ENCODE measurements at regions not wholly inside any gene's neighbourhood (a gene's known extent, or its start where the extent isn't known, plus 50 kb on each side); places are given as distances from the start of the nearest gene placed in this dataset.
"Not testable (repeated sequence)": the region's sequence is repeated elsewhere in the genome, so short reads cannot be mapped to it uniquely, and the experiment has no call there.

DNA sequence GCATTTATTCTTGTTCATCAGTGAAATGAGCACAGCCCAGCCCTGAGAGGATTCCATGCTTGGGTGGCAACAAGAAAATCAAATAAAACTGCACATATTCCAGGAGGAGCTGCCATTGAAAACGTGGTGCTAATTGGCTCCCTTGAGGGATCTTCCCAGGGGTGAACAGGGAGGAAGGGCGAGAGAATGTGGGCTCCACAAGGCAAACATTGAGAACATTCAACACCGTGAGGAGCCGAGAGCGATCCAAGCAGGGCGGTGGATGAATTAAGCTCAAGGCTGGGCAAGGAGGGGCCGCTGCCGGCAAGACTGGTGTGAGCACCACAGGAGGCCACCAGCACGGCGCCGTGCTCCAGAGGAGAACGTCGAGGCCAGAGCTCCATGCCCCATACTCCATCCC, 166.9 kb downstream of the C16orf95 start:
- no peak overlapping the region for H3K4me3 ChIP-seq (ENCODE audit: low read length)
- no peak for DNase-seq (ENCODE audit: low read depth)
- no peak for TF ChIP-seq CTCF (IDR thresholded peaks at IDR 0.05; ENCODE audit: insufficient read depth, low read depth, low read length, missing control alignments)

DNA sequence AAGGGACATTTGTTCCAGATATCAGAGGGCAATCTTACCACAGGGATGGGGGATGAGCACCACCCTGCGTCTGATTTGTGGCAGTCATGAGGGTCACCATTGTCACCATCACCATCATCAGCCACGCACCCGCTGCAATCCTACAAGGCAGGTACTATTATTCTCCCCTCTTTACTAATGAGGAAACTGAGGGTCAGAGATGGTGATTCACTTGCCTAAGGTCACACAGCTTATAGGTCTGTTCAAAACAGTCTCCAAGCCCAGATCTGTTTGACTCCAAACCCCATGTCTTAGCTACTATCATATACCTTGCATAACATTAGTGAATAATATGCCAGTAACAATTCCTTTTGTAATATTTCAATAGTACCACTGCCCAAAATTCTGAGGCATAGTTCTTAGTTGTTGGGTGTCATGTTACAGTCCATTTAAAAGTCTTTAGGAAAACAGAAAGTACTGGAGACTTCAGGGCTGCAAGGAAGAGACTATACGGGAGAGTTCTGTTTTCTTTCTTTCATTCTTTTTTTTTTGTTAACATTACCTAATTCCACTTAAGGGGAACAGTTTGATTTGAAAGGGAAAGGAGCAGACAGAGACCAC, 166.4 kb downstream of the C16orf95 start:
- no peak overlapping the region for H3K4me3 ChIP-seq (ENCODE audit: low read length)
- no peak for TF ChIP-seq CTCF (IDR thresholded peaks at IDR 0.05; ENCODE audit: insufficient read depth, low read depth, low read length, missing control alignments)
- no peak for DNase-seq (ENCODE audit: low read depth)

DNA sequence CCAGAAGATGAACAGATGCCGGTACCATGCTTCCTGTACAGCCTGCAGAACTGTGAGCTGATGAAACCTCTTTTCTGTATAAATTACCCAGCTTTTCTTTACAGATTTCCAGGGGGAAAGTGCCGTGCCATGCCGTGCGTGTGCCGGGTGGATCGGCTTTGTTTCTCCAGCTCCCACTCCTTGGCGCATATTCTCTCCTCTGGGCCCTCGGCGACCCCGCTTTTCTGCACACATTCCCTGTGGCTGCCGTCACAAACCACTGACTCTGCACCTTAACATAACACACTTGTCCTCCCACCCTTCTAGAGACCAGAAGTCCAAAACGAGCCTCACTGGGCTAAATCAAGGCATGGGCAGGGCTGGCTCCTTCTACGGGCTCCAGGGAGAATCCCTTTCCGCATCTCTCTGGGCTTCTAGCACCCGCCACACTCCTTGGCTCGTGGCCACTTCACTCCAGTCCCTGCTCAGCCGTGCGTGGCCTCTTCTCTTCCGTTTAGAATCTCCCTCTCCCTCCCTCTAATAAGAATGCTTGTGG, 164.9 kb downstream of the C16orf95 start:
- no peak for DNase-seq (ENCODE audit: low read depth)
- no peak for TF ChIP-seq CTCF (IDR thresholded peaks at IDR 0.05; ENCODE audit: insufficient read depth, low read depth, low read length, missing control alignments)
- H3K4me3 ChIP-seq (ENCODE audit: low read length), result no peak overlapping the region

DNA sequence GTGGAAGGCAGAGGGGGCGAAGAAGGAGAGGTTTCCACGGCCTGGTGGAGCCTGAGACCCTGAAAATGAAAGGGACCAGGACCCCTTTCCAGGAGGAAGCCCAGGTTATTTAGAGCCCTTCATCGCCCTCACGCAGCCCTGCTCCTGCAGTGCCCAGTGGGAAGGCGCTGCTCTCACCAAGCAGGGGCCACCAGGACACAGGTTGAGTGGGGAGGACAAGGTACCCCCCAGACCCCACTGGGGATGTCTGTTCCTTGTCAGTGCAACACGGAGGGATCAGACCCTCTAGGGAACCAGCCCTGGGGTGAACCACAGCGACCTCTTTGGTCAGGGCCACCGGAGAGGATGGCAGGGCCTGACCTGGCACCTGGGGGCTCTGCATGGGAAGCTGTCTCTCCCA, 163.9 kb downstream of the C16orf95 start:
- no peak for TF ChIP-seq CTCF (IDR thresholded peaks at IDR 0.05; ENCODE audit: insufficient read depth, low read depth, low read length, missing control alignments)
- DNase-seq (ENCODE audit: low read depth), result no peak
- no peak overlapping the region for H3K4me3 ChIP-seq (ENCODE audit: low read length)

- H3K4me3 ChIP-seq (ENCODE audit: low read length); DNase-seq (ENCODE audit: low read depth): not testable (repeated sequence)
Observed at GRCh38 chr16:87155315-87155714, 161.9 kb downstream of the C16orf95 start.

GRCh38 chr16:87156195-87156594, 161.0 kb downstream of the C16orf95 start:
- no peak for DNase-seq (ENCODE audit: low read depth)
- H3K4me3 ChIP-seq (ENCODE audit: low read length), result no peak overlapping the region
- no peak for TF ChIP-seq CTCF (IDR thresholded peaks at IDR 0.05; ENCODE audit: insufficient read depth, low read depth, low read length, missing control alignments)

DNA sequence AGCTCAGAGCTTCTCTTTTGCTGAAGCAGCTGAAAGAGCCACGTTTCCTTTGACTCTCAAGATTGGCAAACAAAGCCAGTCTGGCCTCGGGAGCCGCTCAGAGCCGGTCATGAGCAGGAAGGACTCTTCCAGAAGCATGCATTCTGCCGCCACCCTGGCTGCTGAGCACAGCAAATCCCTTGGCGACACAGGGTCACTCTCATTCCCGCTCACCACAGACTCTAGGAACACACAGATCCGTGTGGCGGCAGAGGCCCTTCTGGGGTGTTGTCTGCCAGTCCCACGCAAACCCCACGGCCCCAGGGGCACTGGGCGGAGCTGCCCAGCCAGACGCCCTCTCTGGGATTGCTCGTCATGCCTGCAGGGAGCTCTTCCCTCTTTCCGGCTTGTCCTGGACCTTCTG, 157.0 kb downstream of the C16orf95 start:
- H3K4me3 ChIP-seq (ENCODE audit: low read length), result no peak overlapping the region
- TF ChIP-seq CTCF (IDR thresholded peaks at IDR 0.05; ENCODE audit: insufficient read depth, low read depth, low read length, missing control alignments), result no peak
- peak; percentile 6 for DNase-seq (ENCODE audit: low read depth)
